Embryonic facial prominence (tissue), 1 donor: ENCODE measurements at regions not wholly inside any gene's neighbourhood (a gene's known extent, or its start where the extent isn't known, plus 50 kb on each side); places are given as distances from the start of the nearest gene placed in this dataset.
"Not testable (repeated sequence)": the region's sequence is repeated elsewhere in the genome, so short reads cannot be mapped to it uniquely, and the experiment has no call there.

Source experiments
- DNase-seq: peaks from one replicate; pipeline ENCODE4 v3.0.0-alpha.2; 2016; ENCODE audit errors: extremely low spot score

DNA sequence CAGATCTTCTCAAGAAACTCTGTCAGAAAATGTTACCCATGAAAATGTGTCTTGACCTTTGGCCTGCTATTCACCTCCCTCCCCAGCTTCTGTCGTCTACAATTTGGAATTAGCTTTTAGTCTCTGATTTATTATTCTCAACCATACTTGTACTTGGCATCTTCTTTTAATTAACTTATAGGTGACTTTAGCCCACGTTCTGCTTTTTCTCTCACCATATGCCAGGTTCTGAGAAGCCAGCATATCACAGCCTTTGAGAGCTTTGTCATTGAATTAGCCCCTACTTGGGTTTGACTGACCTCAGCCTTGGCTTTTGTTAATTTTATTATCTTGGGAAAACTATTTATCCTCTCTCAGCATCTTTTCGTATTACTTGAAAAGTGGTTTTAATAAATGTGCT, 355.9 kb downstream of the OXSM start:
- no peak for DNase-seq

DNA sequence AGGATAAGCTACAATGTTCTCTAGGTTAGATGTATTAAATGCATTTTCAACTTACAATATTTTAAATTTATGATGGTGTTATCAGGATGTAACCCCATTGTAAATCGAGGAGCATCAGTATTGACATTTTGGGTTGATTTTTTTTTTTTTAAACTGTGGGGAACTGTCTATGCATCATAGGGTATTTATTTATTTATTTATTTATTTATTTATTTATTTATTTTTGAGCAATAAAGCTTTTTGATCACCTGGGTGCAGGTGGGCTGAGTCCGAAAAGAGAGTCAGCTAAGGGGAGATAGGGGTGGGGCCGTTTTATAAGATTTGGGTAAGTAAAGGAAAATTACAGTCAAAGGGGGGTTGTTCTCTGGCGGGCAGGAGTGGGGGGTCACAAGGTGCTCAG, 367.5 kb downstream of the OXSM start:
- DNase-seq, result not testable (repeated sequence)

DNA sequence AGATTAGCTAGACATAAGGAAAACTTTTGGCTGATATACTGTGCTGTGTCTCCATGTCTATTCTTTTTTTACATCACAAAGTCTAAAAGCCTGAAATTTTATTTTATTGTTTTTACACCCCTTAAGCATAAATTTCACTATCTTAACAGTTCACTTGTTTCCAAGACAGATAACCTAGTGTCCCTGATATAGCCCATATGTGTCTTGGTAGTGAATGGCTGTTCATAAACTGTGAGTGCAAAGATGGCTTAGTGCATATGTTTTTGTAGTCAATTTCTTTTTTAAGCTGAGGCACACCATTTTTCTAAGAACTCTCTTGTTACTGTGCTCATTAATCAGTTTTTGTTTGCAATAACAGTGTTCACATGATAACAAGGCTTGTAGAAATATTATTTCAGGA, 381.1 kb downstream of the OXSM start:
- DNase-seq, result no peak

DNA sequence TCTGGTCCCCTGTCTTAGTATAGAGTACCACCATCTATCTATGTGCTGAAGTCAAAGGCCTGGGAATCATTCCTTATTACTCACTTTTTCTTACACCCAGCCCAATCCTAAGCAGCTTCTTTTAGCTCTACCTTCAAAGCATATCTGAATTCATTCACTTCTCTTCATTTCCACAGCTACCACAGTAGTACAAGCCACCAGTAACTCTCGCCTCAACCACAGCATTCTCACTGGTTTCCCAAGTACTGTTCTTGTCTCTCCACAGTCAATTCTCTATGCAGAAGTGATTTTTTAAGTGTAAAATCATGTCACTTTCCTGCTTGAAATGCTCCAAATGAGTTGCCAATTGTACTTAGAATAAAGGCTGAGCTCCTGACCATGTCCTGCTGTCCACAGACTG, 401.7 kb downstream of the OXSM start:
- no peak for DNase-seq

DNA sequence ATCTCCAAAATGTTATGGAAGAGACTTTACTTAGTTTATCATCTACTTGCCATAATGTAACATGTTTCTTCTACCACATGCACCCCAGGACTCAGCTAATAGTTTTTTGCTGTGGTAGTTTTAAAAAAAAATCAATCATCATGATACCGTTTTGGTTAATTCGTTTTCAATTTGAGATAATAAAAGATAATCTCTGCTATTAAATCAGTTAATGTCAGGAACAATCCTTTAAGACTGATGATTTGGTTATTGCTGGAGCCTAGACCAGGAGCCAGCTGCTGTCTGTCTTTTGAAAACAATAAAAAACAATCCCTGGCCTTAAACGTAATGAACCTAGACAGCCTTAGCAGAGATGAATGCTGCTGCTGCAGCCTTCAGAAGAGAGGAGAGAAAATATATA, 403.7 kb downstream of the OXSM start:
- no peak for DNase-seq

DNA sequence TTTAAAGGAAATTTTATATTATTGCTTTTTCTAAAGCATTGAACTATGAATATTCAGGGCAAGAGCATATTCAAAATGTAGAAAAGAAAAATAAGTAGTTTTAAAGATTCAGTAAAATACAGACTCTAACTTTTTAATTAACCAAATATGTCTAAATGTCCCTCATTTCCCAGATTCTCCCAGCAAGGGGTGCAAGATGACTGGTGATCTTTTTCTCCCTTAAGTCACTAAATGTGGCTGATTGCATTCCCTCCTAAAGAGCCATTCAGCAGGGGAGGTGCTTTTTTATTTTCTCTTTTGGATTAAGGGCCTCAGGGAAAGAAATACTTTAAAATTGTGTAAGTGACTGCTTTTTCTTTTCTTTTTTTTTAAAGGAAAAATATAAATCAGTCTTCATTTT, 406.9 kb downstream of the OXSM start:
- no peak for DNase-seq

DNA sequence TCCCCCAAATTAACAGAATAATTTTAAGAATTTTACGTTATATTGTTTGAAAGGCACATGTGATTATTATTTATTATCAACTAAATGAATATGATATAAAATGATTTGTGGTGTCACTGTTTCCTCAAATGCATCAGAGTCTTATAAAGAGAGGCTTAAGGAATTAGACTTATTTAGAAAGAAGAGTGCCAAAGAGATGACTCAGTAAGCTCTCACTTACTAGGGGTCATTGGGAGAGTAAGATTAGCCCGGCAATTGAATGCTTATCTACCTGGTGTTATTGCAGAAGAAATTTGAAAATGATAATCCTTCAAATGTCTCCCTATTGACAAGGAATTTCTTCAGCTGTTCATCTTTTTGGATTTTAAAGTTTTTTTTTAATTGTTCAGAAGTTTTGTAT, 408.7 kb downstream of the OXSM start:
- no peak for DNase-seq

DNA sequence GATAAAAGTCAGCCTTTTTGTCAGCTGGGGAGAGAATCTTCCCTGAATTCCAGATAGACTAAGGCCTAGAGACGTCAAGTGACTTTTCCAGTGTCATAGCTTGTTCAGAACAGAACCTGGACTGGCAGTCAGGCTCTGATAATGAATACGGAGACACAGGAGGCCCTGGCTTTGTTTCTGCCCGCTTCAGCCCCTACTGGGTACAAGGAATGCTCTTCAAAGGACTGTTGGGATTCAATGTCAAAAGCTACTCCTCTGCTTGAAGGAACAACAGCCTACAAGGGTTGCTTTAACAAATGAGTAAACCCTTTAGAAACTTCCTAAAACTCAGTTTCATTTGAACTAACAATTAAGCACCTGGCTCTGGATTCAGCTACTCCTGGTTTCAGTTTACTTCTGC, 412.3 kb downstream of the OXSM start:
- DNase-seq, result no peak

DNA sequence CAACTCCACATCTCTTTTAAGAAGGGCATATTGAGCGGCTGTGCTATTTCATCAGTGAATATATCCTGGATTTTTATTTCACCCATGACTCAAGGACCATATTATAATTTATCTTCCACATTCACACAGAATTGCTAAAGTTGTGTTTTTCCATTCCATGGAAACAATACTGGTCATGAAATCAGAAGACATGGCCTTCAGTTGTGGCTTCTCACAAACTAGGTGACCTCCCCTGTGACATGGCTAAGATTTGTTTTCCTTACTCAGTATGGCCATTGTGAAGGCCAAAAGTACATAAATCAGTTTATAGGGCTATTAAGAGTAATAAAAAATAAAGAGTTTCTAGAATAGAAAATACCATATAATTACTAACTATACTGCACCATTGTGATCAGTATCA, 415.6 kb downstream of the OXSM start:
- no peak for DNase-seq

DNA sequence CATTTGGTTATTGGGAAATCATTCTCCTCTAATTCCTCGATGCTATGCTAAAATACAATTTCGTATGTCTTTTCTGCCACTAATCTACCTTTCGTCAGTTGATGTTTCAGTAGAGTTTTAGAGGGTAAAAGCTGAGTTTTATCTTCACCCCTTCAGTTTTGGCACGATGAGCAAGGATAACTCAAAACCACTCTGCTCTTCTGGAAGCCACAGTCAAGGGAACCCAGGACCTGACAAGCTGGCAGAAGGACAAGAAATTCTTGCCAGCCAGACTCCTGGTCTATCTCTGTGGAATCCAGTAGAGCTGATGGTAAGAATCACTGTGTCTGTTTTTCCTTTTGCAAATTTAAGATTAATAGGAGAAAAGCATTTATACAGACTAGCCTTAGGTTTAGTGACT, 414.4 kb upstream of the LRRC3B start:
- DNase-seq, result no peak

DNA sequence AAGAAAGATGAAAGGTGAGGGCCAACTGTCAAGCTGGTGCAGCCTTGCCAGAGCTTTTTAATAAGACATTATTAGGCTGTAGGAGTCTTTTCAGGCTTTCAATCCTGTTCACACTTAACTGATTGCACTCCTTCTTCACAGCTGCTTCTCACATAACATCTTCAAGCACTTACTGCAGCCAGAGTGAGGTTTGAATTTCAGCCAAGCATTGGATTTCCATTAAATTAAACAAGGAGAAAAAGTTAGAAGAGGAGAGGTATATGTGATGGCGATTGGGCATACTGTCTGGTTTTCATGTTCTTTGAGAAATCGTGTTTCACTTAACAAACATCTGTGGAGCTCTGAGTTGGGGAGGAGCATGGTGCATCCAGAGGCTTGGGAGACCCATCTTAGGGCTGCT, 392.8 kb upstream of the LRRC3B start:
- DNase-seq, result no peak

DNA sequence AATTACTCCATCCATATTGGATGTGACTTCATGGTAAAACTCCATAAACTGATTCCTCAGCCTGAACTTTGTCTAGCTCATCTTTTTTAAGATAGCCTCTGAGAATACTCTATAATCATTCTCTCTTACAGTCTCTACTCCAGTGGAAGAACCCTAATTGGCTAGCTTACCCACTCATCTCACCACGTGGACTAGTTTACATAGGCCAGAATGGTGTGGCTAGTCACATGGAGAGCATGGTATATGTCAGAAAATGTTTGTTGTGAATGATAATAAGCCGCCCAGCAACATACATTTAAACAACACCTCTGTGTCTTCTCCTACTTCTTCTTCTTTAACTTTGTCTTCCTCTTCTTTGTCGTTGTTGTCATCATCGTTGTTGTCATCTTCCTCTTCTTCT, 389.2 kb upstream of the LRRC3B start:
- no peak for DNase-seq

DNA sequence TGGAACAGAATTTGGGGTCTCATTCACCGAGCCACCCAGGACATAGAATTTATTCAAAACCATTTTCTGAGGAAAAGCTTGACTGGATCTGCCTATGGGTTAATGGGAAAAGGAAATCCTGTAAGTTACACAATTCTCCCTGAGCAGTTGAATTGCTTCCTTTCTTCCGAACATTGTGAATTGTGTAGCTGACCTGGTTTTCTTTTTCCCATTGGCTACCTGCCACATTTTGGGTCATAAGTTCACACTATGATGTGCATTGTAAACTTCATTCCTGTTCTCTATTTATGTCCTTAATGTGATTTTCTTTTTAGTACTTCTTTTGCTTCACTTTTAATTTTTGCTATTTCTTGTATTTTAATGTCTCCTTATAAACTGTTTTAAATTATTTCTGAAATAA, 386.0 kb upstream of the LRRC3B start:
- DNase-seq, result no peak

DNA sequence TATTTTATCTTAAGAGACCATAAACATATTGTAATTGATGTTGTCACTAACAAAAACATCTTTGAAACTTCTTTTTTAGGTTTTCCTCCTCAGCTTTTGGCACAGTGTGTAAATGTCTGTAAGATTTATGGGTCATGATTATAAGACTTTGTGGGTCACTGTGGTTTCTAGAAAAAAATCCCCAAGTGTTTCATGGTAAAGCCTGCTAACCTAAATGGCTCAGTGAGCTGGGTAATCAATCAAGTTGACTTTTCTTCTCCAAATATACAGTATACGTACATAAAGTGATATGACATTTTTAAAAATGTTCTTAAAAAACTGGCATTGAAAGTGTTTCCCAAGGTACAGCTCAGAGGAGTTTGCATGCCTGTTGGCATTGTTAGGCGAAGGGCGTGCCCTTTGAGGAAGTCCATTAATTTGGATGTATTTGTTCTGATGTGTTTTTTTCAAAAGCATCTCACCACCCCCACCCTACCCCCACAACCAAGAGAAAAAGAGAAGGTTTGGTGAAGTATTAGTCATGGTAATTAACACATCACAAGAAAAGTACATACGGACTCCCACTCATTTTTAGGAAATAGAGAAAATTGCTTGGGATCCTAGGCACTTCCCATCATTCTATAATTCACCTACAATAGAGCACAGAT, 385.4 kb upstream of the LRRC3B start:
- DNase-seq, result no peak

DNA sequence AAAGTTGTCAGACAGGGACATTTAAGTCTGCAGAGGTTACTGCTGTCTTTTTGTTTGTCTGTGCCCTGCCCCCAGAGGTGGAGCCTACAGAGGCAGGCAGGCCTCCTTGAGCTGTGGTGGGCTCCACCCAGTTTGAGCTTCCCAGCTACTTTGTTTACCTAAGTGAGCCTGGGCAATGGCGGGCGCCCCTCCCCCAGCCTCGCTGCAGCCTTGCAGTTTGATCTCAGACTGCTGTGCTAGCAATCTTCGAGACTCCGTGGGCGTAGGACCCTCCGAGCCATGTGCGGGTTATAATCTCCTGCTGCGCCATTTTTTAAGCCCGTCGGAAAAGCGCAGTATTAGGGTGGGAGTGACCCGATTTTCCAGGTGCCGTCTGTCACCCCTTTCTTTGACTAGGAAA, 378.0 kb upstream of the LRRC3B start:
- not testable (repeated sequence) for DNase-seq

DNA sequence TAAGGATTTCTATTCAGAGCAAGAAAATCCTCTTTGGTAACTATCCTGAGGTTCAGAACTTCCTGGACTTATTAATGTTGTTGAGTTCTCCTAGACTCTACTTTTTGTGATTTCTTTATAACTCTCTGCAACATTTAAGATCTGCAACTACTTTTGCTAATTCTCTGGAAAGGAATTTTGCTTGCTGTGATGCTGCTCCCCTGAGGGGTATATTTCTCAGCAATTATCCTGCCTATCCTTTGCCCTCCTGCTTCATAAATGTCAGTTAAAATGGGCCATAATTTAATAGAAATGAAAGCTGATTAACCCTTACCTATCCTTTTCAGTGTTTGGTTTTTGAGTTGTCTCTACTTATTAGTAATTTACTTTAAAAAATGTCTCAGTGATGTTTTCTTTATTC, 377.3 kb upstream of the LRRC3B start:
- no peak for DNase-seq

DNA sequence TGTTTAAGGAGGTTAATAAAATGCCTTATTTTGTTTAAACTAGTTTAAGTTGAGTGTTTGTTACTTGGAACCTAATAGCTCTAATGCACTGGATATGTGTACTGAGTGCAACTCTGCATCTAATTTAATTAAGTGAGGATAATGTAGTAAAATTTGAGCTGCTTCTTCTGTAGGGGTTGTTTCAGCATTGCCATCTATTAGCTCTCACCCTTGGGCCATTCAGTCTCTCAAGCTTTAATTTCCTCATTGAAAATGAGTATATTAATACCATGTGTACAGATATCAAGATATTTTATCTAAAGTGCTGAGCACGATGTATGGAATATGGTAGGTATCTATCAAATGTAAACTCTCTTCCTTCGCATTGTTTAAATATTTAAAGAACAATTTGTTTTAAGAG, 375.7 kb upstream of the LRRC3B start:
- no peak for DNase-seq

DNA sequence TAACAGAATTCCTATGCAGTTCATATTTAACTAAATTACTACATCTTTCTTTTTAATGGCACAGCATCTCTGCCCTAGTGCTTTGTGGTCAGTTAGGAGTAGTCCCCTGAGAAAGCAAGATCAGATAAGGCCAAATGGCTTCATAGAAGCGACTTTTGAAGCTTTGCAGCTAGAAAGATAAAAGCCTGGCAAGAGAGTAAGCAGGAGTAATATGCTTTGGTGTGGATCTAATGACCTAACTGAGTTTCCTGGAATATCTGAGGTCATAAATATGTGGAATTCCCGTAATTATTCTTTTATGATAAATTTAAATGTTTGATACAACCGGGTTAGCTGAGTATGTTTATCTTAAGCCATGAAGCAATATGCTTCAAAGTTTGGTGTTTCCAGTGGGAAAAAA, 374.9 kb upstream of the LRRC3B start:
- no peak for DNase-seq

DNA sequence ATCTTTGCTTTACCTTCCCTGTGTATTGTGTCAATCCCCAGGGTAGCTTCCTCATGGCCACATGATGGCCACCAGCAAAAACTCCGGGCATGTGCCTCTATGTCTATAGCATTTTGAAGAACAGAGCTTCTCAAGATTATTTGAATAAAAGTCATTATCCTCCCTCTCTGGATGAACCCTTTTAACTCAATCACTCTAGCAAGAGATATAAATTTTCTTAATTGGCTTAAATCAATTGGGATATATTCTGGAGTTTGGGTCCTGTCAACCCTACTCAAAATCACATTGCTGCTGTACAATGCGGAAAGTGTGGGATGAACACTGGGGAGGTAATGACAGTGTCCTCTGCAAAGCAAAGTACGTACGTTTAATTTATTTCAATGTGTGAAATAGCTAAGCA, 370.6 kb upstream of the LRRC3B start:
- no peak for DNase-seq

DNA sequence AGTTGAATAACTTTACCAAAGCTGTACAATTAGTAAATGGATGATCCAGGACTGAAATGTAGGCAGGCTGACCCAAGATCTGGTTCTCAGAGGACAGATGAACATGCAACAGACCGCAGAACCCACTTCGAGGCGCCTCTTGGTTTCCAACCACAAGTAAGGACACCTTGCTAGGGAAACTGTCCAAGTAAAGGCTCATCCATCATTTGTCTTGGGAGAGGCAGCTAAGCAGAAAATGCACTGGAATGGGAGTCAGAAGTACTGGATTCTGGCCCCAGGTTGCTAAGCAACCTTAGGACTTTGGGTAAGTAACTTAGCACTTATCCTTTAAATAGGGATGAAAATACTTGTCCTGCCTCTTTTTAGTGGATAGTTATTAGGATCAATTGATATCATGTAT, 366.3 kb upstream of the LRRC3B start:
- DNase-seq, result no peak

DNA sequence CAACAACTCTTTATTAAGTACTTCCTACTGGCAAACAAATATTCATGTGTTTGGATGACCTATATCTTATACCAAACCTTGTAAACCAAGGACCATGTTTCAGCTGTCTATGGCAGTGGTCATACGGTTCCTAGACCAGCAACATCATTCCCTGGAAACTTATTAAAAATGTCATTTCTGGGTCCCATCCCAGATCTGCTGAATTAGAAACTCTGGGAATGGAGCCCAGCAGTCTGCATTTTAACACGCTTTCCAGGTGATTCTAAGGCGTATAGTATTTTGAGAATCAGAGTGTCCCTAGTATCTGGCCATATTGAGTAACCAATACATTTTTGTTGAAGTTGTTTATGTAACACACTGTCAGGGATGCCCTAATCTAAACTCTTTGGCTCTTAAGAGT, 363.4 kb upstream of the LRRC3B start:
- DNase-seq, result no peak

DNA sequence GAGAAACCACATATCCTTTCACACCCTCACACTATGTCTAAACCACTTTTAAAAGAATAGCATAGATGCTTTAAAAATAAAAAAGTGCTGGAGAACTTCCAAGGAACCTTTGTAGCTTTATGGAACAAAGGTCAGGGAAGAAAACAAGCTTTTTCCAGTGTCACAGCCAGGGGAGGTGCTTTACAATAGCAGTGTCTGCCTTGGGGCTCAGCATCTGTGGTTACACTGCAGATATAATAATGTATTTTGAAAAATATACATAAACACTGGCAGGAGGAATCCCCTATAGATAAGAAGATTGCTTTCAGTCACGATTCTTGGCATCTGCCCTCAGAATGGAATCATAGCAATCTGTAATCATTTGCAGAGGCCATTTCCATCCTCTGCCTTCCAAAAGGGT, 362.4 kb upstream of the LRRC3B start:
- DNase-seq, result no peak

DNA sequence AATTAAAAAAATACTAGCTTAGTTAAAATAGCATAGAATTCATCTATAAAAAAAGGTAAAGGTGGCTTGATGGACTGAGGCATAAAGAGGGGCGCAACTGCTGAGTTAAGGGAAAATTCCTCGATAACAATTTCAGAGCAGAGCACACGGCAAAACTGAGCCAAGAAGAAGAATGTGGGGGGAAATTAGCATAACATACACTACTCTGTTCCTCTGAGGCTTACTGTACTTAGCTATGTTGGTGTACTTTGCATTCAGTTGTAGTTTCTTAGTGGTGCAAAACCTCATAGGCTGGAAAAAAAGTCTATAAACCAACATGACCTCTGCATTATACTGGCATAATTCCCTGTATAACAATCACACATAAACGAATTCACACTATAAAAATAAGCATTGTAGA, 357.9 kb upstream of the LRRC3B start:
- no peak for DNase-seq

DNA sequence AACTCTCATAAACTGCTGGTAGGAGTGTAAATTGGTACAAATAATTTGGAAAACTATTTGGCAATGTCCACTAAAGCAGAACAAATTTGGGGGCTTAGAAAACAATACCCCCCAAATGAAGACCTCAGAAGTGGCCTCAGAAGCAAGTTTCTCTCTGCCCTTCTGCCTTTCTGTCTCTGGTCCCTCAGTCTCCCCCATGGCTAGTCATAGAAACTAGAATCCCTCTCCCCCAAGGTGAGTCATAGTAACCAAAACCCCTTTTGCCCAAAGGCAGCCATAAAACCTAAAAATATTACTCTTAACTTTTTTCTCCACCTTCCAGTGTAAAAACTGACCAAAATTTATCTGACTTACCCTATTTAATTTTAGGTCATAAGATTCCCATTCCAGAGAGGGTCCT, 350.7 kb upstream of the LRRC3B start:
- no peak for DNase-seq

DNA sequence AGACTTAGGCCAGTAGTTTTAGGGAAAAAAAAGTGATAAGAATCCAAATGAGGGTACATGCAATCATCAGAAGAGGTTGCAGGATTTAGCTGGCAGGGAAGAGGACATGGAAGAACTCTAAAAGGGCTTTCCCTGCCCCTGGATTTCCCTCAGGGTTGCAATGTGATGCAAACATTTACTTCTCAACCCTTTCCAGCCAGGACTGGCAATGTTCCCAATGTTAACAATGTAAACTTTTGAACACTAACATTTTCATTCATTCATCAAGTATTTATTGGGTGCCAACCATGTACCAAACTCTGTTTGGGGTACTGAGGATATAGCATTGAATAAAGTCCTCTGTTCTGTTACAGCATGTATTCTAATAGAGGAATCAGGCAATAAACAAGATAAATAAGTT, 349.4 kb upstream of the LRRC3B start:
- no peak for DNase-seq
